PC-3 (cell line): ENCODE measurements at regions not wholly inside any gene's neighbourhood (a gene's known extent, or its start where the extent isn't known, plus 50 kb on each side); places are given as distances from the start of the nearest gene placed in this dataset.

Experiments used
- ATAC-seq: fragments of 200-7000 bp; cut with Tn5 transposase; 2 replicates; pipeline ENCODE4 v1.9.1; 2020; ENCODE audit warnings: mild to moderate bottlenecking, moderate library complexity
- BruUV-seq: library from RNA; stranded (reverse); fragments of 400-500 nt; replicated peaks from 2 replicates; lab custom pipeline; 2021; lab: Mats Ljungman, UMichigan
- CTCF ChIA-PET: fragments of 300-600 bp; sonication (Branson Sonifier 250); formaldehyde crosslinking; loops from one replicate; lab custom pipeline; 2022; ENCODE audit warnings: antibody characterized with exemption; lab: Charles Lee
- POLR2A ChIA-PET: fragments of 300-600 bp; sonication (Branson Sonifier 250); formaldehyde crosslinking; loops from one replicate; lab custom pipeline; 2022; ENCODE audit warnings: antibody characterized with exemption; ENCODE audit not compliant: unreplicated experiment; lab: Charles Lee
- DNase-seq: peaks from one replicate; pipeline ENCODE4 v3.0.0-alpha.2; 2015
- H2AFZ ChIP-seq: fragments of 300-600 bp; sonication (generic); 2 replicates; pipeline ENCODE4 v1.6.0; 2016; ENCODE audit warnings: antibody characterized with exemption, low read length
- H3F3A ChIP-seq: fragments of 300-600 bp; sonication (generic); one replicate; pipeline ENCODE4 v1.6.0; 2017; ENCODE audit warnings: antibody characterized with exemption, low read length, control low read depth, mild to moderate bottlenecking; ENCODE audit not compliant: unreplicated experiment
- H3K27ac ChIP-seq: fragments of 300-600 bp; sonication (generic); 2 replicates; pipeline ENCODE4 v1.5.1; 2016; ENCODE audit warnings: mild to moderate bottlenecking, low read length
- H3K27me3 ChIP-seq: fragments of 300-600 bp; sonication (generic); 2 replicates; pipeline ENCODE4 v1.6.1; 2016; ENCODE audit warnings: low read length, mixed read lengths
- H3K36me3 ChIP-seq: fragments of 300-600 bp; sonication (generic); 2 replicates; pipeline ENCODE4 v1.6.1; 2016; ENCODE audit warnings: low read depth, mixed run types, low read length, mixed read lengths
- H3K4me1 ChIP-seq: fragments of 300-600 bp; sonication (generic); 2 replicates; pipeline ENCODE4 v1.5.1; 2016; ENCODE audit warnings: low read length; ENCODE audit not compliant: insufficient read depth
- H3K4me2 ChIP-seq: fragments of 300-600 bp; sonication (generic); 2 replicates; pipeline ENCODE4 v1.6.0; 2016; ENCODE audit warnings: low read length
- H3K4me3 ChIP-seq: fragments of 300-600 bp; sonication (generic); 2 replicates; pipeline ENCODE4 v1.5.1; 2016; ENCODE audit warnings: mild to moderate bottlenecking, low read length, mixed read lengths
- H3K79me2 ChIP-seq: fragments of 300-600 bp; sonication (generic); 2 replicates; pipeline ENCODE4 v1.6.1; 2017; ENCODE audit warnings: low read length, mixed read lengths
- H3K9ac ChIP-seq: fragments of 300-600 bp; sonication (generic); 2 replicates; pipeline ENCODE4 v1.6.0; 2016; ENCODE audit warnings: mild to moderate bottlenecking, low read length
- H3K9me2 ChIP-seq: fragments of 300-600 bp; sonication (generic); replicated peaks from 2 replicates; pipeline ENCODE4 v1.6.1; 2016; ENCODE audit warnings: mixed run types, low read length, mixed read lengths
- H3K9me3 ChIP-seq: fragments of 300-600 bp; sonication (generic); 2 replicates; pipeline ENCODE4 v1.6.1; 2016; ENCODE audit warnings: low read length, mixed read lengths
- H4K20me1 ChIP-seq: fragments of 300-600 bp; sonication (generic); 2 replicates; pipeline ENCODE4 v1.6.1; 2016; ENCODE audit warnings: low read length, mixed read lengths
- CTCF ChIP-seq: fragments of 300-600 bp; sonication (generic); conservative IDR thresholded peaks from 2 replicates; pipeline ENCODE4 v1.5.1; 2017; ENCODE audit warnings: antibody characterized with exemption, low read depth, mild to moderate bottlenecking, low read length
- EZH2 ChIP-seq: fragments of 300-600 bp; sonication (generic); IDR thresholded peaks from one replicate; pipeline ENCODE4 v1.6.1; 2017; ENCODE audit warnings: antibody characterized with exemption, mild to moderate bottlenecking, low read length; ENCODE audit not compliant: unreplicated experiment
- EZH2phosphoT487 ChIP-seq: fragments of 300-600 bp; sonication (generic); IDR thresholded peaks from 2 replicates; pipeline ENCODE4 v1.6.1; 2018; ENCODE audit warnings: mild to moderate bottlenecking, antibody characterized with exemption, low read length, borderline replicate concordance
- intact Hi-C: fragments of 100-400 bp; cut with micrococcal nuclease; formaldehyde crosslinking; loops from 2 replicates; pipeline ENCODE4 v1.9.0; 2023

- no peaks in the 10 kb centered on the region for H3K27me3 ChIP-seq
- no peak overlapping the region for H3K4me2 ChIP-seq
- BruUV-seq = no TSS peak
- H4K20me1 ChIP-seq = no peaks in the 10 kb centered on the region
- H3K4me3 ChIP-seq = no peak overlapping the region
- H3K27ac ChIP-seq = no peak overlapping the region
- DNase-seq (no peak), ATAC-seq (no peak)
- H3K9me3 ChIP-seq = no peaks in the 10 kb centered on the region
- no peaks in the 10 kb centered on the region for H3K9me2 ChIP-seq
- POLR2A ChIA-PET = interaction anchor here (0.5 kb wide), 1 partner anchor 42 kb away, joined by 5 read pairs; no protein-coding TSS in a partner anchor
- H3F3A ChIP-seq = no peaks in the 10 kb centered on the region
- no peaks in the 10 kb centered on the region for H3K79me2 ChIP-seq
- no peak overlapping the region for H2AFZ ChIP-seq
- H3K9ac ChIP-seq = no peak overlapping the region
- peaks cover 23% of the 10 kb centered on the region for H3K4me1 ChIP-seq
- H3K36me3 ChIP-seq = no peaks in the 10 kb centered on the region
- TF ChIP-seq EZH2phosphoT487 = no peak
- TF ChIP-seq CTCF = no peak
- TF ChIP-seq EZH2 = no peak
- CTCF ChIA-PET = interaction anchor here (0.6 kb wide), 1 partner anchor 880 kb away, joined by 3 read pairs; no protein-coding TSS in a partner anchor
- intact Hi-C loops = loop anchor here (2.0 kb wide), 1 partner anchor 49 kb away; no protein-coding TSS in a partner anchor
Observed at GRCh38 chr14:51491776-51492175, 159.9 kb upstream of the FRMD6 start.

- intact Hi-C loops = no loop called here
- no TSS peak for BruUV-seq
Observed at GRCh38 chr14:51495319-51495718, 156.4 kb upstream of the FRMD6 start.

More at GRCh38 chr14:51495319-51495718, 156.4 kb upstream of the FRMD6 start:
- no peaks in the 10 kb centered on the region for H3F3A ChIP-seq
- no peaks in the 10 kb centered on the region for H3K79me2 ChIP-seq
- POLR2A ChIA-PET = no interaction called here
- H3K27ac ChIP-seq = no peak overlapping the region
- no peaks in the 10 kb centered on the region for H3K27me3 ChIP-seq
- H4K20me1 ChIP-seq = no peaks in the 10 kb centered on the region
- H2AFZ ChIP-seq = no peak overlapping the region
- CTCF ChIA-PET = no interaction called here
- H3K4me2 ChIP-seq = no peak overlapping the region
- TF ChIP-seq EZH2phosphoT487 (no peak), CTCF (no peak), EZH2 (no peak)
- H3K4me1 ChIP-seq = peaks cover 7% of the 10 kb centered on the region
- no peaks in the 10 kb centered on the region for H3K9me3 ChIP-seq
- DNase-seq (peak; percentile 15), ATAC-seq (no peak)
- H3K4me3 ChIP-seq = no peak overlapping the region
- H3K9me2 ChIP-seq = no peaks in the 10 kb centered on the region
- H3K9ac ChIP-seq = no peak overlapping the region
- H3K36me3 ChIP-seq = no peaks in the 10 kb centered on the region
